HG02852 (cell line): ENCODE measurements at regions not wholly inside any gene's neighbourhood (a gene's known extent, or its start where the extent isn't known, plus 50 kb on each side); places are given as distances from the start of the nearest gene placed in this dataset.
"Not testable (repeated sequence)": the region's sequence is repeated elsewhere in the genome, so short reads cannot be mapped to it uniquely, and the experiment has no call there.

Experiments
- ATAC-seq: cut with Tn5 transposase; IDR thresholded peaks from one replicate; pipeline ENCODE4 v1.9.1; 2021; ENCODE audit warnings: mild to moderate bottlenecking, moderate library complexity; ENCODE audit not compliant: unreplicated experiment

DNA sequence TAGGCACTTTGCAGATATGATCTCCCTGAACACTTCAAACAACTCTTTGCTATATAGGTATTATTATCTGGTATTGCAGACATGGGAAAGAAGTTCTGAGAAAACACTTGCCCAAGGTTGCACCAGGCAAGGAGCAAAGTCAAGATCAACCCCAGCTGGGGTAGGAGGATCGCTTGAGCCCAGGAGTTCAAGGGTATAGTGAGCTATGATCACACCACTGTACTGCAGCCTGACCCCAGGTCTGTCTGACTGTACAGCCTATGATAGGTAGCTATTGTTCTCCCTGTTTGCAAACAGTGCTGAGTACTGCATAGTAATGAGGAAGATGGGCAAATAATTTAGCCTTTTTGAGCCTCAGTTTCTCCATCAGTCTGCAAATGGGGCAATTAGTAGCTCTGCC lies 60.5 kb upstream of the GRK3 start:
- ATAC-seq: not testable (repeated sequence)

DNA sequence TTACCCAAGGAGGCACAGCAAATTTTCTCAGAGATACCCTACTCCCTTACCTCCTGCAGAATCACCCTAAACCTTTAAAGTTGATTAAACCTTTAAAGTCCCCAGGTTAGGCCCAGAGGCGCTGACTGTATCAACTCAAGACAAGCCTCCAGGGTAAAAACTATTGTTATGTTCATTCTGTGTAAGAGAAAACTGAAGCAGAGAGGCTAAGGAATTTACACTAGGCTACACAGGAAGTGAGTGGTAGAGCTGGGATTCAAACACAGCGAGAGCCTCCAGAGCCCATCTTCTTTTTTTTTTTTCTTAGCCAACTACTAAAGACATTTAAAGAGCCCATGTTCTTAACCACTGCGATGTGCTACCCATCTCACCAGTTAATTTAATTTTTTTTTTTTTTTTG lies 56.3 kb upstream of the GRK3 start:
- no peak for ATAC-seq

DNA sequence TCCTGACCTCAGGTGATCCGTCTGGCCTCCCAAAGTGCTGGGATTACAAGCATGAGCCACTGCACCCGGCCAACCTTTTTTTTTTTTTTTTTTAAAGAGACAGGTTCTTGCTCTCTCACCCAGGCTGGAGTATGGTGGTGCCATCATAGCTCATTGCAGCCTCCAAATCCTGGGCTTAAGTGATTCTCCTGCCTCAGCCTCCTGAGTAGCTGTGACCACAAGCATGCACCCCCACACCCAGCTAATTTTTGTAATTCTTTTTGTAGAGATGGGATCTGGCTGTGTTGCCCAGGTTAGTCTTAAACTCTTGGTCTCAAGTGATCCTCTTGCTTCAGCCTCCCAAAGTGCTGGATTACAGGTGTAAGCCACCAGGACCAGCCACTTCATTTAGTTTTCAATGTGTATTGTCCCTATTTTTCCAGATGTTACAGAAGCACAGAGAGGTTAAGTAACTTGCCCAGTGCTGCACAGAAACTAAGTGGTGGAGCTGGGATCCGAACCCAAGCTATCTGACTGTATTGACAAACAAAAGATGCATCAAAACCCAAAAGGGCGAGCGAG lies 55.6 kb upstream of the GRK3 start:
- no peak for ATAC-seq

DNA sequence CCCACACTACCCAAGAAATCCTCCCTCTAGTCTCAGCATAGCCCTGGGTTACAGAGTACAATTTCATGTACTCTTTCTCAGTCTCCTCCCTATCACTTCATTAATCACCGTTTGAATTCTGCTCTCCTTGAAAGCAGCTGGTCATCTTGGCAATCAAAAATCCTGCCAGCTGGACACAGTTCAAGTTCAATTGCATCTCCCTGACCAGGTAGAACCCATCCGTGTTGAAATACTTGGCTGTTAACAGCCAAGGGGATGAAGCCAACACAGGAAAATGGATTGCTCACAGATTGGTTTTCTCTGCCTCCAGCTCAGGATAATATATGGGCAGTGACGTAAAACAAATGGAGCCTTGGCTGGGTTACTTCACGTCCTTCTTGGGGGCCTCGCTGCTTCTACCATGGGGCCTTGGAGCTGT lies 55.1 kb upstream of the GRK3 start:
- no peak for ATAC-seq

DNA sequence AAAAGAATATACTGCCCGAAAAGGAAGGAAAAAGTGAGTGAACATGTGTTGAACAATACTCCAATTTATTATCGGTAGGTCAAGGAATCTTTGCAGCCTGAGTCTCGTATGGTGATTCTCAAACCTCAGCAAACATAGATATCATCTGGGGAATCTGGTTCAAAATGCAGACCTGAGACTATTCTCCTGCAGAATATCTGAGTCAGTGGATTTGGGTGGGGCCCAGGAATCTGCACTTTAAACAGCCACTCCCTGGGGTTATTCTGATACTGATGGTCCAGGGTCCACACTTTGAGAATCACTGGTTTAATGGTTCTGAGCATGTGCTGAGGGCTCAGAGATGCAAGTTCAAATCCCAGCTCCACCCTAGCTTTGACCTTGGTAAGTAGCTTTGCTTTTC lies 53.6 kb upstream of the GRK3 start:
- ATAC-seq: no peak

DNA sequence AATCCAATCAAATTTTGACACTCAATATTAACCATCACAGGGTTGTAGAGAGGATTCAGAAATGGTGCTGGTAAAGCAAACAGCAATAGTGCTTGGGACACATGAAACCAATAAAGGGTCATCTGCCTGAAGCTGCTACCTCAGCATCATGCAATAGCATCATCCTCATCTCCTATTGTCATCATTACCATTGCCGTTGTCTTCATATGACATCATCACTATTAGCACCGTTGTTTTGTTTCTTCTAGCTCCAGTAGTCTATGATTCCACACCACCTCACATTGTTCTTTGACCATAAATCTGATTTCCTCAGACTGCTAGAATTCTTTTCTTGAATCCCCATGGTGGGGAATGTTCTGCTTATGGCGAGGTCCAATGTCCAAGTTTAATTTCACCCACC lies 52.8 kb upstream of the GRK3 start:
- ATAC-seq: no peak

DNA sequence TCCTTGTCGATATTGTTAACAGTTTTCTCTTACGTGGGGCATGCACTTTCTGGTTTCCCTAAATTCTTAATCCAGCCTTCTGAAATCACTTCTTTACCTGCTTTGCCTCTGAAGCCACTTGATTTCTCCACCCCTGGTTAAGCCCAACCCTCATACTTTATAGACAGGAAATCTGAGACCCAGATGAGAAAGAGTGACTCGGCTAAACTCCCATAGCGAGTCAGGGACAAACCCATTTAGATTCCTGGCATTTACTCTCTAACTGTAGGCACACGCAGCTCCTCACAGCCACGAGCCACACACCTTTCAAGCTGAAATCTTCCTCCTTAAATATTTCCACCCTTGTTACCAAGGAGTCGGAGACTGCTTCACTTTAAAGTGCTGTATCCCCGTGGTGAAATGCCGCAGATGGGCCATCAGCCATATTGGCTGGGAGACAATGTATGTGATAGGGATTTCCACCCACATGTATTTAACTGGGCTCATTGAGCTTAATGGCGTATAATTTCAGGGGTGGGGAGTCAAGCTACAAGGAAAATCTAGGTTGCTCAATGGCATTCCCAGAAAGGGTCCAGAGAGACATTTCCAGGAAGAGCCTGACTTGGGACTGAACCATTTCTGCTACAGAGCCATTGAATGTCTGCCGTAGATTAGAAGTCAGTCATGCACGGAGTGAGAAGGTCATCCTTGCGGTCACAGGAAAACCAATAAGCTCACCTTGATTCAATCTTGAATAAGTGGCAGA lies 49.9 kb upstream of the GRK3 start:
- ATAC-seq: no peak
